ENCODE measurements at regions not wholly inside any gene's neighbourhood (a gene's known extent, or its start where the extent isn't known, plus 50 kb on each side); places are given as distances from the start of the nearest gene placed in this dataset.
"Not testable (repeated sequence)": the region's sequence is repeated elsewhere in the genome, so short reads cannot be mapped to it uniquely, and the experiment has no call there.

DNA sequence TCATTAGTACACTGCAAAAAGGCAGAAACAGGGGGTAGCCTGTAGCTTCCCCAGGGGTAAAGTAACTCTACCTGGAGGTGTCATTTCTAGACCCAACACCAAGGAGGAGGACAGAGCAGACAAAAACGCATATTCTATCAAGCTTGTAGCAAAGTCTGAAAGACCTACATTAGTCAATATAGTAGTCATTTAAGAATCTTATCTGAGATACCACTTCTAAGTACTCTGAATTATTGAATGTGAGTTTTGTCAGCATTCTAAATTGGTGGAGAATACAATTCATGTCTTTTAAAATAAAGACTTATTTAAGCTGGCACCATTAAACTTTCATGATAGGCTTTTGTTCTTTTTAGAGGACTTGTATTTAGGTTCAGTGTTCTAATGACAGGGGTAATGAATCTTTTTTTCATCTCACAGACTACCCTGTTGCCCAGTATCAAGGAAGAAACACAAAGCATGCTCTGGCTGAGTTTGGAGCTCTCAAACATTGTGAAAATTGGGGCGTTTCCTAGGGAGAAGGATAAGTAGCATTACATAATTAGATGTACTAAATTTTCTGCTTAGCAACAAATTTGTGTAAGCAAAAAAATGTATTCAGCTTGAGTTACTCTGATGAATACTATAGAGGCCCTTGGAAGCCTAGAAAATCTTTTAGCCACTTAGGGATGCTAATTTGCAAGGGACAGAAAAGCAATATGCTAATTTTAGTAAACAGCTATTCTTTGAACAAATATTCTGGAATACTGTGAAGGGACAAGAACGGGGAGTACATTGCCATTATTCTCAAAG, 255.4 kb upstream of the HSF2 start:
- no peak for DNase-seq

DNA sequence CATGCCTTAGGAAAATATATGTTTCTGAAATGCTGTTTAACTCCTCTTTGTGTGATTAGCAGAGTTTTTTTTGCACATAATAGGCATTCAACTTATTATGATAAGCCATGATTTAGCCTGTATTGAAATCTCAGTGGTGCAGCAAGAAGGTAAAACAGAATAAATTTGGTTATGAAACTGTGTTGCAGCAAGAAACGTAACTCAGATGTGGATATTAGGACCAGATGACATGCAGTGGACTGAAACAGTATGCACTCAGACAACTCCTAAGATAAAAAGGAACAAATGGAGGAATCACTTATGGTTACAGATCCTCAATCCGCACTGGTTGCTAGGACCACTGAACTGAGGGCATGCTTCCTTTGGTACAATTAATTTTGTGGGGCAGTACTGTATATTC, 254.2 kb upstream of the HSF2 start:
- no peak for DNase-seq

DNA sequence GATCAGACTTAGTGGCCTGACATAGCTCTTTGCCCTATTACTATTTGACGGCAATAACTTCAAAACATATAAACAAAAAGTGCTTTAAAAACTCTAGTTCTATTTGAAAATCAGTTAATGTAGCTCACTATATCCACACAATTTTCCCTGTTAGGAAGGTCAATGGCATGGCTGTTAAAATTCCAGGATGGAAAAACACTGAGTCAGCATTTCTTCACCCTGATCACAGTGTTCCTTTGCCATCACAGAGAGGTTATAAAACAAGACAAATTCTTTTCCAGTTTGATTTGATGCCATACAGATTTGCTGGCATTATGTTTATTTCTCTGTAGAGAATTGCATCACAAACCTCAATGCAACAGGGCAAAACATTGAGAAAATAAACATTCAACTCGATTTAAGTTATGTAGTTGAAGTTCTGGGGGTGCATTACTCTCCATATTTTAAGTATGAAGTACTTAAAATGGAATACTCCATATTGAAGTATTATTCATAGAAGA, 253.7 kb upstream of the HSF2 start:
- no peak for DNase-seq

DNA sequence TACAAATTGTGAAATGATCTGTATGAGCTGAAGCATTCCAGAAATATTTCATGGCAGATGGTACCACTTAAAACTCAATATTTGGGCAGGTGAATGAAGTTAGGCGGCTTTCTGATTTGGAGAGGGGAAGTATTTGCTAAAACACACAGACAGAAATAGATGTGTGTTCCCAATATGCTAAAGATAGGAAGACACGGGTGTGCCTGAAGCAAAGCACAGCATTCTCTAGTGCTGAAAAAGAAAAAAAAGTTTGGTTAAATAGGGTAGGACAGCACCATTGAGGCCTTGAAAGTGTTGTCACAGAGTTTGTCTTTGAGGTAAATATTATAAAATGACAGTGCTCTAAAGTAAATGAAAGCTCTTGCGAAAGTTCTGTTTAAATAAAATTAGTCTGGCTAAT, 252.2 kb upstream of the HSF2 start:
- DNase-seq, result no peak

DNA sequence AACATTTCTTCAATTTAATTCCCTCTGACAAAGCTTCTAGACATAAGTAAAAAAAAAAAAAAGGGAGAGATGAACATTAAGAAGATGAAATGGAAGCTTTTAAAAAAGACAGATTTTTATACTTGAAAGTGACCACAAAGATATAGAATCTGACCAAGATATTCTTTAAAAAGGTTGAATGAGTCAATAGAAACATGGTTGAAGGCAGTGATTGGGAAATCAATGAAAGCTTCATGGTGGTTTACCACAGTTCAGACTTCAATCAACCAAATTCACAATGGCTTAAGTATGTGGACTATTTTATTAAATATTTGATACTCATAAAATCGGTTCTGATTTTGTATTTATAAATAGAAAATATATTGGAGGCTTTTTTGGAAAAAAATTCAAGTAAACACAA, 248.4 kb upstream of the HSF2 start:
- DNase-seq, result no peak

DNA sequence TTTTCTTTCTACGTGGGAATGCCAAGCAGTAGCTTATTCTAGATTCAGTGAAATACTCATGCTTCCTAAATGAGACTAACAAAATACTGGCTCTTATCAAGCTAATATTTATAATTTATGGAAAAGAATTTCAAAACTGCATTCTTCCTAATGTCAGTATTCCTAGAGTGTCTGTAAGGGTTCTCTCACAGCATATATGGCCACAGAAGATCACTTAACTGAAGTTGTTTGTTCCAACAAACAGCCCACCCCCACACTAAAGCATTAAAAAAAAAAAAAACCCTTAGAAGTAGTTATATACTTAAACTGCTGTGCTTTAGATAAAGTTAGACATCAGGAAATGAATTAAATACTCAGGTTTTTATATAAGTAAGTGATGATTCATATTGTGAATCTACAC, 247.7 kb upstream of the HSF2 start:
- no peak for DNase-seq

DNA sequence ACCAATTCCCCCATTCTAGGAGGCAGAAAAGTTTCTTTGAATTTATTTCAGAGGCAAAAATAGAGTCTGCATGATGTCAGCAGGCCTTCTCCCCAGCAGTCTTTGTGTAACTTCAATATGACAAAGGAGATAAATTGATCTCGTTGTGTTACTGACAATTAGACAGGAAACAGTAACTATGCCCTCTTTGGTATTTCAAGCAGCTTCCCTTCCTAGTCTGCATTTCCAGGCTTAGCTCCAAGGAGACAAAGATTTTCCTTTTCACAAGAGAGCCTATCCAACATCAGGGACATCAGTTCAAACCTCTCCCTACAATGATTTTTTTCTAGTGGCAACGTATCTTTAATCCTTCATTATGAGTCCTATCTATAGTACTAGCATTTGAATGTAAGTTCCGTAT, 245.9 kb upstream of the HSF2 start:
- no peak for DNase-seq

DNA sequence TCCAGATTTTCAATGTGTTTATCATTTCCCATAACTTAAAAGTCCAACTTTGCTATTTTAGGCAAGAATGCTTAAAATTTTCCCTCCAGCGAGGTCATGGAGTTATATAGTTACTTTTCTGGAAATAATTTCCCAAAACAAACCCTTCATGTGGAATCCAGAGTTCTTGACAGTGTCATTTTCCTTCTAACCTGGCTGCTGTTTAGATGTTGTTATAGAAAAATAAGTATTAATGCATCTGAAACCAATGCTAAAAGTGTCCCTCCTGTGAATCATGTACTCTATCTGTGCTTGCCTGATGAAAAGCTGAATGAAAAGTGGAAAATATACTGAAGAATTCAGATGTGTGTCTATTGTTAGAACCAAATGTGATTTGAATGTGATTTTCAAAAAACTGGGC, 245.3 kb upstream of the HSF2 start:
- DNase-seq, result no peak

DNA sequence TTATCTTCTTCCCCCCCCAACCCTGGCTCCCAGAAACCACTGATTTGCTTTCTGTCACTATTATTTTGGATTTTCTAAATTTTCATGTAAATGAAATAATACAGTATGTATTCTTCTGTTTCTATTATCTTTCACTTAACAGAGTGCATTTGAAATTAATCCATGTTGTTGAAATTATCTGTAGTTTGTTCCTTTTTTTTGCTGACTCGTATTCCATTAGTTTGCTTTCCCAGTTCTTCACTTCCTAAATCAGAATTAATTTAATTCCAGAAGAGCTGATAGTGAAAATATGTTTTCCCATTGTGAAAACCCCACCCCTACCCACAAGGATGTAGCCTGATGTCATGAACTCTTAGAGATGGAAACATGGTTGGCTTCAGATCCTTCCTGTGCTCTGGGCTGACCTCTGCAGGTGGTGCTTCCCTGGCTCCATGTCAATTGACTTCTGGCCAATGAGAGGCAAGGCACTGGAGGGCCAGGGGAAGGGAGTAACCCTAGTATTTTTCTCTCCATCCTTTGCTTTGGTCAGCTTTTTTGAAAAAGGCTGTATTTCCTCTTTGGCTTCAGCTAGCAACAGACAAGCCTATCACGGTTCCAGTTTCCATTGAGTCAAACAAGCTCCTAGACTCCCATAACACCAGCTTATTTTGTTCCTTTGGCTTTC, 244.4 kb upstream of the HSF2 start:
- no peak for DNase-seq

DNA sequence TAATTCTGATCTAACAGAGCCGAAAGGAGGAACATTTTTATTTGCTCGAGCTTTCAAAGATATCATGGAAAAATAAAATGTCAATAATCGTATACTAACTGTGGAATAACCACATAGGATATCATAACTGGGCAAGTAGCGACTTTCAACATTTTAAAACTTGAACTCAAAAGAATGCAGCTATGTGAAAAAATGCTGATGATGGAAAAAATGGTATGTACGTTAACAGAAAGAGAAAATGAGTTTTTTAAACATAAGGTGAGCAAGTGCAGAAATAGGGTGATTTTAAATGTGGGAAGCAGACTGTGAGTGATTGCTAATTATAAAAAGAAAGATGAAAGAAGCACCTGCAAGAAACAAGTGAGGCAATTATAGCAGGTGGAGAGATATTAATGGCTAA, 238.3 kb upstream of the HSF2 start:
- no peak for DNase-seq

DNA sequence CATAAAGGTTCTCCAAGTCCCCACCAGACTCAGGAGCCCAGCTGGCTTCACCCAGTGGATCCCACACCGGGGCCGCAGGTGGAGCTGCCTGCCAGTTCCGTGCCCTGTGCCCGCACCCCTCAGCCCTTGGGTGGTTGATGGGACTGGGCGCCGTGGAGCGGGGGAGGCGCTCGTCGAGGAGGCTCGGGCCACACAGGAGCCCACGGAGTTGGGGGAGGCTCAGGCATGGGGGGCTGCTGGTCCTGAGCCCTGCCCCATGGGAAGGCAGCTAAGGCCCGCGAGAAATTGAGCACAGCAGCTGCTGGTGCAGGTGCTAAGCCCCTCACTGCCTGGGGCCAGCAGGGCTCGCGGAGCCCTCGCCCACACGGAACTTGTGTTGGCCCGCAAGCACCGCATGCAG, 234.4 kb upstream of the HSF2 start:
- DNase-seq, result no peak

DNA sequence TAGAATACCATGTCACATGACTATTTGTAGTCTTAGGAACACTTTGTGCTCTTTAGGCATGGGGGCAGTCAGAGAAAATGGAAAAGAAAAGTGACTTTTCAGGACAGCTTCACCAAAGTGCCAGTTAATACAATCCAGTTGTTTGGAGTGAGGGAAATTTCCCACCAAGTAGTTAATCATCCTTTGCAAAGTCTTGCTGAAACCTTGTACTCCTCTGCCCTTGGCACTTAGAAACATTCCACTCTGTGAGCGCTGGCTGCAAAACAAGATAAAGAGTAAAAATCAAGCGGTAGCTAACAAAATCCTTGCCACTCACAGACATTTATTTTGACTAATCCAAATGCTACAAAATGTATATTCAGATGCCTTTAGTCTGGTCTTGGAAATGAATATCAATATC, 229.2 kb upstream of the HSF2 start:
- DNase-seq, result no peak

DNA sequence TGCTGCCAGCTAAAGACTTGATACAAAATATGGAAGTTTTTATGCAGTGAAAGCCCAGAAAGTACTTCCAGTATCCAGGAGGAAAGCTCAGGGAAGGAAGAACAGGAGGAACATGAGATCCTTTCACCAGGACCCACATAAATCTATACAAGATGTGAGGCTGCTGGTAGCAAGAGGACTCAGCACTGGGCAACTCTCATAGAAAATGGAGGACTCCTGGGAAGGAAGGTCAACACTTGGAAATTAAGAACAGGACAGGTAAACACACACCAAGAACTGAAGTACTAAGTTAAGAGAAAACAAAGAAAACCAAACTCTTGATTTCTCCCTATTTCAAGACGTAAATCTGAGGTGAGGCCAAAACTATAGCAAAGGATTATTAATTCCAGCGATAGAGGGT, 220.5 kb upstream of the HSF2 start:
- no peak for DNase-seq

DNA sequence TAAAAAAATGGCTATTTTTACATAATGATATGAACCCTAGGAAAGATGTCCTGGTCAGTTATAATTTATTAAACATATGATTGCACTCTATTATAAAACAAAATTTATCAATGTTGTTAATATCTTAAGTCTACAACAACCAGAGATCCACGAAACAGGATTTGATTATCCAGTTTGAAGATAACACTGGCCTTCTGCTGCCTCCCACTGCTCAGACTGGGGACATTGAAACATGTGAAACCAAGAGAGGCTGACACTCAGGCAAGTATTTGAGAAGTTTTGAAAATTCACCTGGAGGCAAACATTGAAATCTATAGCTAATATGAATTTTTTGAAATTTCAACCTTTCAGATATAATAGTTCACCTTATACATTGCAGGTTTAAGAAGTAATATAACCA, 219.3 kb upstream of the HSF2 start:
- DNase-seq, result no peak

DNA sequence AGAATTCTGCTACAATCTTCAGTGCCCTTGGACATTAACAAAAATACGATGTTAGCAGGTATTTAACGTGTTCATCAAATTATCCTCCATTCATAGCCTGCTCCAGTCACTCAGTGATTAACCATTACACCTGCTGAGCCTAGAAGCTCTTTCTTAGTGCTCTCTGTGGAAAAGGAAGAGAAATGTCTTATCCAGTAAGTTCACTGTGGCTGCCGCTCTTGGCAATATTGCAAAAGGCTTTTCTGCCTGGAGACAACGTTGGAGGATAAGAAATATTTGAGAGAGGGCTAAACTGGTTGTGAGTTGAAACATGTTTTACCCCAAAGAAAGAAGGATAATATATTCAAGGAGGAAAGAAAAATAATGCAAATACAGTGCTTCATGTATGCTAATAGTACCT, 217.4 kb upstream of the HSF2 start:
- no peak for DNase-seq

DNA sequence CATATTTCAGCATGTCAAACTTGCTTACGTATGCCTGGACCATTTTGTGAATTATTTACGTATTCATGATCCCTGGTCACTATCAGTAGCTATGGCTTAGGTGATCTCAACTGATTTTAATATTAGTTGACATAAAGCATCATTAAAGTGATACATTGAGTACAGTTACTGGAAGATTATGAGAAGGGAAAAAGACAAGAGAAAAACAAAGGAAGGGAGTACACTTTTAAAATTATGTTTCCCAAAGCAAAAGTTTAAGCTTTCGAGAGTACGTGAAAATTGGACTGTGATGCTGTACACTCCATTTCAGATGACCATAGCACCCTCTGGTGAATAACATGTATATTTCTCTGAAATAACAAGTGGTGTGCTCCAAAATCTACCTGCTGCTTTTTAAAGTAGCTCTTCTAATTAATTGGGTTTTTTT, 215.0 kb upstream of the HSF2 start:
- DNase-seq, result no peak

DNA sequence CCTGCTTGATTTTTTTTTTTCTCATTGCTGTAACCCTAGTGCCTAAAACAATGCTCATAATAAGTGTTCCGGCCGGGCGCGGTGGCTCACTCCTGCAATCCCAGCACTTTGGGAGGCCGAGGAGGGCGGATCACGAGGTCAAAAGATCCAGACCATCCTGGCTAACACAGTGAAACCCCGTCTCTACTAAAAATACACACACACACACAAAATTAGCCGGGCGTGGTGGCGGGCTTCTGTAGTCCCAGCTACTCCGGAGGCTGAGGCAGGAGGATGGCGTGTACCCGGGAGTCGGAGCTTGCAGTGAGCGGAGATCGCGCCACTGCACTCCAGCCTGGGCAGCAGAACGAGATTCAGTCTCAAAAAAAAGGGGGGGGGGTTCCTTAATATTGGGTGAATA, 214.0 kb upstream of the HSF2 start:
- not testable (repeated sequence) for DNase-seq

DNA sequence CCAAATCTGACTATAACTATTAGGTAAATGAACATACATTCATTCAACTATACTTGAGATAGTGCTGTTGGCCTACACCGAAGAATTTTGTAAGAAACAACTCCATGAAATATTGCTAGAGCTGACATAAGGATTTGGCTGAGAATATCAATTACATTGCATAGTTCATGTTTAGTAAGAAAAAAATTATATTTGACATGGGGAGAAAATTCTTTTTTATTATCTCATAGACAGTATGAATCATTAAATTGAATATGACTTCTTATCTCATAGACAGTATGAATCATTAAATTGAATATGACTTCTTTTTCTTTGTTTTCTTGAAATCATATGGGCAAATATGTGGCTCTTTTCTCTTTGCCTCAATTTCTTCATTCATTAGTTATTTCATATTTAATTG, 212.3 kb upstream of the HSF2 start:
- no peak for DNase-seq

DNA sequence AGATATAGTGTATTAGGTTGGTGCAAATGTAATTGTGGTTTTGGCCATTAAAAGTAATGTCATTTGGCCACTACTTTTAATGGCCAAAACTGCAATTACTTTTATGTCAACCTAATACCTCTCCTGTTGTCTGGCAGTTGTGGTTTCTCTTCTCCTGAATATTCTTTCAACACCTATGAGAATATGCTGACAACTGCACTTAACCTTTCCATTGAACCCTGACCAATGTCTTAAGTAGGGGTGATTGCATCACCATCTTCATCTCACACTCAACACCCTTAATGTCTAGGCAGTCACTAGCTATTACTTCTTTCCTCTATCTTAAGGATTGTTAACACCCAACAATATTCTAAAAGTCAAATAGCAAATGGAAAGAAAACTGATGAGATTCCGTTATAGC, 200.5 kb upstream of the HSF2 start:
- DNase-seq, result no peak

DNA sequence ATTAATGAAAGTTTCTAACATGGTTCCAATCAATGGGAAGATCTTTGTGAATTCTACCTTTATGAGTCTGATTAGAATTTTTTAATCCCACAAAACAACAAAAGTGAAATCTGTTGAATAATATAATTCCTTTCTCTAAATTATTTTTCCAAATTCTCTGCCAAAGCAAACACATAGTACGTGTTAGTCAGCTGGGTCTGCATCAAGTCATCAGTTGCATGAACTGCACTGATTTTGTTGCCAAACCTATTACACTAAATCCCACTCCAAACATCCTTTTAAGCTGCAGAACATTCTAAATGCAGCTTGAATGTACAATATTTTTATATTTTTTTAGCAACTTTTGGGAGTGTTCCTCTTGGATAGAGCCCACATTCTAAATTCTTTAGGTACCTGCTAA, 199.0 kb upstream of the HSF2 start:
- no peak for DNase-seq

DNA sequence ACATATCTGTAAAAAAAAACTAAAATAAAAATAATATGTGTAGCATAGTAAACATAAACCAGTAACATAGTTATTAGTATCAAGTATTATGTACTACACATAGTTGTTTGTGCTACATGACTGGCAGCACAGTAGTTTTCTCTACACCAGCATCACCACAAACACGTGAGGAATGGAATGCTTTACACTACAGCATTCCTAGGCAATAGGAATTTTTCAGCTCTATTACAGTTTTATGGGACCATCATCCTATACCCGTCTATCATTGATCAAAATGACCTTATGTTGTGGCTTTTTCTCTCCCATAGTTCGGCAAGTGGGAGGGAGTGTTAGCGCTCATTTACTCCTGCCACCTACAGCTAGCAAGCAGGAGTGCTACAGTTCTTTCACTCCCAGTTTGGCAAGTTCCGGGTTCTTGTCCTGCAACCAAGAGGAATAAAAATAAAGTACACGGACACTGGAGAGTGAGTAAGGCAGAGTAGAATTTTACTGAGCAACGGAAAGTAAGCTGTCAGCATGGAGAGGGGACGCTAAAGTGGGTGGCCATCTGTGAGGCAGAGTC, 196.8 kb upstream of the HSF2 start:
- DNase-seq, result no peak

DNA sequence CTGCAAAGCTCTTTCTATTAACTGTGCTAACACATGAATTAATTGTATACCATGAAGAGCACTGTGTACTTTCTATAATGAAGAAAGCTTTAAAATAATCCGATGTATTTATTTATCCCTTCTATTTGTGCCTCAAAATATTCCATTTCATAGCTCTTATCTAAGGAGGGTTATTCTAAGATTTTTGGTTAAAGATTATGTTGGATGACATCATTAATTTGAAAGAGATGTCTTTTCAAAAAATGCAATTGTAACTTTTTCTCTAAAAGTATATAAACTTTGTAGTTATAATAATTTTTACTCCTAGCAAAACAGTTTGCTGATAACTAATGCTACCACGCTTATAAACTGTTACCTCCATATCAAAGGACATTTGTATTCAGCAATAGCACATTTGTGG, 192.4 kb upstream of the HSF2 start:
- no peak for DNase-seq

DNA sequence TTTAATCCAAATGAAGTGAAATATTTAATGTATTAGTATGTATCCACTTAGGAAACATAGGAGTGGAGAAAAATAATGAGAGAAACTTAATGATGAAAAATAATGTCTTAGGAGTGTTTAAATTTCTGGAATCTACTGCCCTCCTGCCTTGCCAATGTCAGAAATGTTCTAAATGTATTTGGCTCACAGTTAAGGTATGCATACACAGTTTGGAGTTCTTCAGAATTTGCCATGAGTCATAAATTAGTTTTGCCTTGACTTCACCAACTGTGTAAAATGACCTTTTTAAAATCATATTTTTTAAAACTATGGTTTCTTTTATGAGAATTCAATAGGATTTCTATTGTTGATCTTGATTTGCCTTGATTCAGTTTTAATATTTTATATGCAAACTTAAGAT, 191.7 kb upstream of the HSF2 start:
- no peak for DNase-seq

DNA sequence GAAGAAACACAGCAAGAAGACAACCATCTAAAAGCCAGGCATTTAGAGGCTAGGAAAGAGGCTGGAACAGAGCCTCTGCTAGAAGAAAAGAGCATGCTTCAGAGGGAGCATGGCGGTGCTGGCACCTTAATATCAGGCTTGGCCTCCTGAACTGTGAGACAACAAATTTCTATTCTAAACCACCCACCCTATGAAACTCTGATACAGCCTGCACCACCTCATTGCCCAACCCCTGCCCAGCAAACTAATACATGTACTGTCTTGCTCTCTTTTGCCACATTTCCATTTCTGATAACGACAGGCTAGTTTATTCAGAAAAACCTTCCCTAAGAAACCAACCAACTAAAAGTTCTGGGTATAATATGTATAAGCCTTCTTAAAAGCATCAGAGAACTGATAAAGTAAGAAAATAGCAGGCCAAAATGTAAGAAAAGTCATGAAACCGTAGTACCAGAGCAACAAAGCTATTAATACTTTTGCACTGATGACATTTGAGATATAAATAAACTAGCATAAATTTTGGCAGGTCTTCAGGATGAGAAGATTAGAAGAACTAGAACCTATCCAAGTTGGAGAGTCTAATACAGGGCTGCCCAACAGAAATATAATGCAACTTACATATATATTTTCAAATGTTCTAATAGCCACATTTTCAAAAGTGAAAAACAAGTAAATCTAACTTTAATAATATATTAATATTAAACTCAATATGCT, 184.7 kb upstream of the HSF2 start:
- no peak for DNase-seq
